Globus pallidus (tissue), 1 donor: ENCODE measurements at regions not wholly inside any gene's neighbourhood (a gene's known extent, or its start where the extent isn't known, plus 50 kb on each side); places are given as distances from the start of the nearest gene placed in this dataset.
"Not testable (repeated sequence)": the region's sequence is repeated elsewhere in the genome, so short reads cannot be mapped to it uniquely, and the experiment has no call there.

Experiments used
- DNase-seq: peaks from one replicate; pipeline ENCODE4 v3.0.0-alpha.2; 2015; ENCODE audit warnings: low spot score

DNA sequence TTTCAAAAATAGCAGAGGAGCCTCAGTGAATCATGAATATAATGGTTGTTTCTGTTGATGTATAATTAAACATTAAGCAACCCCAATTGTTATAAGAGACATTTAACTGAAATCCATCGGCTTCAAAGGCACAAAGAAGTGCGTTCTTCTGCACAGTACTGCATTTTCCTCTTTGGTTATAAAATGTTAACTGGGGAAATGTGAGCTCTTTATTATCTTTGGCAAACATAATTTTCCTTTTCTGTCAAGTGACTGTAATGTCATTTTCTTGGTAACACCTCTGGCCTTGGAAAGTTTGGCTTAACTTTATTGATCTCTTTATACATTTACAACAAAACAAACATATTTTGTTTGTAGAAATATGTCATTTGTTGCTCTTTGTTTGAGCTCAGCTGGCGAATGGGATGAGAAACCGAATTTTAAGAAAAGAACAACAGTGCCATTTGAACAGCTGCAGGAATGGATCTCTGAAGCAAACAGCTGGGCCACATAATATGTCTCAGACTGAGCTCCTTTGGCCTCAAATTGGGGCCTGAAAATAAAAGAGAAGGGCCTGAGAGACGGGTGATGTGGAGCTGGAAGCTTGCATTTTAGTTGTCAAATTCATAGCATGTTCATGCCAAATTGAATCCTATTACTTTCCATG is 427.0 kb upstream of the SPTLC3 start:
- peak; percentile 11 for DNase-seq

DNA sequence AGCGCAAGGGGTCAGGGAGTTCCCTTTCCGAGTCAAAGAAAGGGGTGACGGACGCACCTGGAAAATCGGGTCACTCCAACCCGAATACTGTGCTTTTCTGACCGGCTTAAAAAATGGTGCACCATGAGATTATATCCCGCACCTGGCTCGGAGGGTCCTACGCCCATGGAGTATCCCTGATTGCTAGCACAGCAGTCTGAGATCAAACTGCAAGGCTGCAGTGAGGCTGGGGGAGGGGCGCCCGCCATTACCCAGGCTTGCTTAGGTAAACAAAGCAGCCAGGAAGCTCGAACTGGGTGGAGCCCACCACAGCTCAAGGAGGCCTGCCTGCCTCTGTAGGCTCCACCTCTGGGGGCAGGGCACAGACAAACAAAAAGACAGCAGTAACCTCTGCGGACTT is 426.1 kb upstream of the SPTLC3 start:
- not testable (repeated sequence) for DNase-seq

DNA sequence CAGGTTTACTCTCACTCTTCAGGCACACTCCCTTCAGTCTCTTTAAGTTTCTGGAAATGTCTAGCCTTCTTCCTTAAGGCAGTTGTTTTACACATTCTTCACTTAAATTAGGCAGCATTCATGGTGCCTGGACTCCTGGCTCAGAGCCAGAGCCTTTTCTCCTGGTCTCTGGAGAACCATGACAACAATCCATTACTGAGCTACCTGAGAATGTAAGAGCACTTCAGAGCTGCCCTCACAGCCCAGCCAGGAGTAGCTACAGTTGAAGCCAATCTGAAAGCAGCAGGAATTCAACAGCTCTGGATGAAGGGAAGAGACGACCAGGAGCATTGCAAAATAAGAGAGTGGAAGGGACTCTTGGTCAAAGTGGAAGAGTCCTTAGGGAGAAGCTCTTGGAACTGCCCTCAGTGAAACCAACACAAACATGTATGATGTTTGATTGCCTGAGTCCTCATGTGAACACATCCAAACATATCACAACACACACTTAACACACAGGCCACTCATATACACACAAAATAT is 416.8 kb upstream of the SPTLC3 start:
- DNase-seq, result no peak

- no peak for DNase-seq
Measured at GRCh38 chr20:12592756-12593155, 416.0 kb upstream of the SPTLC3 start.

DNA sequence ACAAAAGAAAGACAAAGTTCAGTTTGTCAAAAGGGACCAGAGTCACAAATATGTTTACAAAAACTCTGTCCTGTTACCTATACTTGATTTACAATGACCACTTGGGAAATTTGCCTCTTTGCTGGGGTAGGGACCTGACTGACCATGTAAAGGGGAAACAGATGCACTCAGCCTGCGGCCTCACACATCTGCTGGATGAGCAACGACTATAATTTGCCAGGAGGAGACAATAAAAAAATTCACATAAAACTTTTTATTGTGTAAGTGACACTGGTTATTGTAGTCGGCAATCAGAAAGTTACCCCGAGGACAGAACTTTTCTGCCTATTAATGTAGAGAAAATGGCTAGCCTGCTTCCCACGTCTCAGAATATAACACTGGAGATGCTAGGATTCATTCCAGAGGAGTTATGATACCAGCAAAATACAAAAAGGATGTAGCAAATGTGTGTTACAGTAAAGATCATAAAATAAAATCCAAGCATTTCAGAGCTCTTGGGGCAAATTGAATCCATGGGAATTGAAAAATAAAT is 415.4 kb upstream of the SPTLC3 start:
- DNase-seq, result no peak

DNA sequence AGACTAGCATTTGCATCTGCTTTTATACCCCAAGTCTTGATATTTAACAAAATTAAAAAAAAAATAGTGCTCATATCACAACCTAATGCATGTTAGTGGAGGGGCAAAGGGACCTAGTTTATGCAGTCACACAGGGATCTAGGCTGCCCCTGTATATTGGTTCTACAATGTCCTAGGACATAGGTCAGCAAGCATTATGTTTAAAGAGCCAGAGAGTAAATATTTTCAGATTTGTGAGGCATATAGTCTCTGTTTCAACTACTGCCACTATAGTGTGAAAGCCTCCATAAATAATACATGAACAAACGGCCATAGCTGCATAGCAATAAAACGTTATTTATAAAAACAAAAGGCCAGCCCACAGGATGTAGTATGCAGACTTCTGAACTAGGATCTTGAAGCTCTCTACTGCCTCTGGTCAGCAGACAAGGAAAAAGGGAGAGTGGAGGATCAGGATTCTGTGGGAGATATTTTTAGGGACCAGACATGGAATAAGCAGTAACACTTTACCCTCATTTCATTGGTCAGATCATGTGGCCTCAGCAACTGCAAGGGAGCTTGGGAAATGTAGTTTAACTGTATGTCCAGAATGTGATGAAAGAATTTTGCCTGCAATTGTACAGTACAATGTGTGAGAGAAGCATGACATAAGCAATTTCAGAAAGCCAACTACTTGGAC is 414.2 kb upstream of the SPTLC3 start:
- DNase-seq, result no peak

DNA sequence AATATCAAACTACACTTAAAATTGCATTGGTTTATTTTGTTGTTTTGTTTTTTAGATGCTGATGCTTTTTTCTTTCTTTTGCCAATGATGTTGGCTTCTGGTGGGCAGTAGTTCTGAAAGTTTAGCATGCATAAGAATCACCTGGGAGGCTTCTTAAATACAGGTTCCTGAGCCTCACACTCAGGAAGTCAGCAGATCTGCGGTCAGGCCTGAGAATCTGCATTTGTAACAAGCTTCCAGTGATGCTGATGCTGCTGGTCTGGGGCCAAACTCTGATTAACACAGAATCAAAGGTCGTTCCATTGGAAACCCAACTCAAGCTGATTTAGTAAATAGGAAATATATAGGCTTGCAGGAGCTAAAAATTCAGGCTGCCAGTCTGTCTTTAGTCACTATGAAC is 412.9 kb upstream of the SPTLC3 start:
- no peak for DNase-seq

GRCh38 chr20:12596863-12597262 is 411.9 kb upstream of the SPTLC3 start:
- no peak for DNase-seq

DNA sequence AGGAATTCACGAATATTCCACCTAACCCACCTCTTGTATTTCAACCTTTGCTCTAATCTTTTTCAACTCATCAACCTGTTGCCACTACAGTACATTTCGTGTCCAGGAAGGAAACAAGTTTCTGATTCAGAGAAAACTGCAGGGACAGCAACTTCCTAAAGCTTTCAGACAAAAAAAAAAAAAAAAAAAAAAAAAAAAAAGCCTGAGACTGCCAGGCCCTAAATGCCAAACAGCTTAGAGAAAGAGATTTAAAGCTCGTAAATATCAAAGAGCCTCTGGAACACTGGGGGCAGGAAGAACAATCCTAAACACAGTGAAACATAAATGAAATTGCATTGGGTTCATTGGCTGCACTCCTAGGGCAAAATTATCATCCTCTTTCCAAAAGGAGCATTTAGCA is 411.2 kb upstream of the SPTLC3 start:
- DNase-seq, result no peak

DNA sequence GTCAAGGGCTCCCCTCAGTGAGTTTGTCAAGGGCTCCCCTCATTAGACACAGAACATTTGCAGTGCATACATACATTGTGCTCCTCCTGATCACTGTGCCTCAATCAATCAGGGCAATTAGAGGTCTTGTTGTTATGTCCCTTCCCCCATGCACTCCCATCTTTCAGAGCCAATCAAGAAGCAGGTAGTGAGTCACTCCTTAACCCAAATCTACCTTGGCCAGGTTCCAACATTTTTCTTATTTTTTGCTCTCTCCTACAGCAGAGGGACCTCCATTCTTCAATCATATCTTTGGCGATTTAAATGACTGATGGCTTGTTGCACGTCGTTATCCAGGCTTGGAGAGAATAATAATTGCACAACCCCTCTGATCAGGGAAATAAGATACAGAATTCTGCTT is 409.9 kb upstream of the SPTLC3 start:
- DNase-seq, result no peak

DNA sequence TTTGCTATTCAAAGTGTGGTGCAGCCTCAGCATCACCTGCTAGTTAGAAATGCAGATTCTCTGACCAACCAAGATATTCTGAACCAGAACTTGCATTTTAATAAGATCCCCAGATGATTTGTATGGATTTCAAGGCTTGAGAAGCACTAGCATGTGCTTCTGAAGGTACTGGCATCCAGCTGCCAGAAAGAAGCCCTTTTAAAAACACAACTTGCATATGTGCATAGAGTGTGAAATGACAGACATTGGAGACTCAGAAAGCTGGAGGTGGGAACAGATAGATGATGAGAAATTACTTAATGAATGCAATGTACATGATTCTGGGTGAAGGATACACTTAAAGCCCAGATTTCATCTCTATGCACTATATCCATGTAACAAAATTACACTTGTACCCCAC is 409.3 kb upstream of the SPTLC3 start:
- no peak for DNase-seq

- no peak for DNase-seq
Measured at GRCh38 chr20:12605751-12606150, 403.0 kb upstream of the SPTLC3 start.

GRCh38 chr20:12610871-12611270 is 397.9 kb upstream of the SPTLC3 start:
- DNase-seq, result no peak

DNA sequence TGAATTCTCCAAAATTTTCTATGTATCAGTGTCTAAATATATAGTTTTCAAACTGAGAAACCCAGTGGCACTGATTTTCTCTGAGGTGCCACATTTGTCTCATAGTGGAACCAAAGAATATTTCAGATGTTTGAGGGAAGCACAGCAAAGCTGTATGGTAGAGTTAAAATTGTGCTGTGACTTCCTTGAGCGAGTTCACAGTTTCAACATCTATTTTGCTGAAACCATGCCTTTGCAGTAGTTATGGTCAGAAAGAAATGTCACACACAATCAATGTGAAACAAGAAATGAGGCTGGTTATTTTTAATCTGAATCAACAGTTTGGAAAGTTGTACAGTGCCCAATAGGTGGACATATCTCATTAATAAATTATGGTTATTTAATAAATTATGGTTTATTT is 394.0 kb upstream of the SPTLC3 start:
- no peak for DNase-seq

- no peak for DNase-seq
Measured at GRCh38 chr20:12617076-12617475, 391.7 kb upstream of the SPTLC3 start.

- DNase-seq, result no peak
Measured at GRCh38 chr20:12623870-12624269, 384.9 kb upstream of the SPTLC3 start.

DNA sequence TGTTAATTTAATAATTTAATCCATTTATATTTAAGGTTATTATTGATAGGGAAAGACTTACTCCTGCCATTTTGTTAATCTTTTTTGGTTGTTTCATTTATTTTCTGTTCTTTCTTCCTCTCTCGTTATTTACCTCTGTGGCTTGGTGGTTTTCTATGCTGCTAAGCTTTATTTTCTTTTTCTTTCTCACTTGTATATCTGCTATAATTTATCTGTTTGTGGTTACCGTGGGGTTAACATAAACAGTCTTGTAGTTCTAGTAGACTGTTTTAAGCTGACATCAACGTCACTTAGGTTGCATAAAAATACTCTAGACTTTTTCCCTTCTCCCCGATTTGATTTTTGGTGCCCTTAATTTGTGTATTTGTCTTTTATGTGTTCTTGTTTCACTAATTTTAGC is 381.3 kb upstream of the SPTLC3 start:
- no peak for DNase-seq

GRCh38 chr20:12638633-12639312 is 370.0 kb upstream of the SPTLC3 start:
- no peak for DNase-seq

- DNase-seq, result no peak
Measured at GRCh38 chr20:12640251-12640650, 368.5 kb upstream of the SPTLC3 start.

- no peak for DNase-seq
Measured at GRCh38 chr20:12641619-12642018, 367.2 kb upstream of the SPTLC3 start.

DNA sequence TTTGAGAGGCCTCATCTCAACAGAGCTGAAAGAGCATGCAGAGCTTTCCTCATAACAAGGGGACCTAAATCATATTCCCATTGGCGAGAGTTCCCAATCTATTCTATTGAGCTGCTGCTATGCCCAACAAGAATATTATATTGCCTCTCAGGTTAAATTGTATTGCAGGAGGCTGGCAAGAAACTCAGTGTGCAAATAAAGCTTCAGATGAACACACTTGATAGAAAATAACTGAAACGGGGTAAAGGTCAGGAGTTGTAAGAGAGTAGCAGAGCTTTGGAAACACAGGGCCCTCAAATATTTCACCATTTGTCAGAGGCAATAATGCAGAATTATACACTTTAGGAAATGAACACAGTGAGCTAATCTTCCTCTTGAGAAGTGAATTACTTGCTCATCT is 364.3 kb upstream of the SPTLC3 start:
- no peak for DNase-seq

GRCh38 chr20:12649234-12649633 is 359.5 kb upstream of the SPTLC3 start:
- no peak for DNase-seq

- no peak for DNase-seq
Measured at GRCh38 chr20:12653642-12654041, 355.1 kb upstream of the SPTLC3 start.
